GM19035 (cell line): ENCODE measurements at regions not wholly inside any gene's neighbourhood (a gene's known extent, or its start where the extent isn't known, plus 50 kb on each side); places are given as distances from the start of the nearest gene placed in this dataset.
"Not testable (repeated sequence)": the region's sequence is repeated elsewhere in the genome, so short reads cannot be mapped to it uniquely, and the experiment has no call there.

ENCODE experiments used
- ATAC-seq: cut with Tn5 transposase; IDR thresholded peaks from one replicate; pipeline ENCODE4 v1.9.1; 2021; ENCODE audit not compliant: unreplicated experiment

DNA sequence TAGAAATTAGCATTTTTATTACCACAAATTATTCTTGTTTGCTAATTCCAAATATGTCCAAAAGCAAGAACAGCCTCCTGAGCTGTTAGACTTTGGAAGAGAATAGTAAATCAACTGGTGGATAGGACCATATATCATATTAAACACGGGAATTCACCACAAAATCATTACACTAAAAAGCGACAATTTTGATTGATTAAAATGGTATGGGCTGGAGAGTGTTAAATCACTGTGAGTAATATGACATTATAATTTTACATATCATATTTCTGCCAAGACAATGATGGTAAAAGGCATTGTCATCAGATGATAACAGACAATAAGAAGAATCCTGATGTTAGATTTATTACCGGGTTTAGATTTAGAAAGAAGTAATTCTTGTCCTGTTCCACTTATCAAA, 107.2 kb upstream of the ARRDC3 start:
- ATAC-seq: no peak

GRCh38 chr5:91487420-91487819, 104.3 kb upstream of the ARRDC3 start:
- no peak for ATAC-seq

DNA sequence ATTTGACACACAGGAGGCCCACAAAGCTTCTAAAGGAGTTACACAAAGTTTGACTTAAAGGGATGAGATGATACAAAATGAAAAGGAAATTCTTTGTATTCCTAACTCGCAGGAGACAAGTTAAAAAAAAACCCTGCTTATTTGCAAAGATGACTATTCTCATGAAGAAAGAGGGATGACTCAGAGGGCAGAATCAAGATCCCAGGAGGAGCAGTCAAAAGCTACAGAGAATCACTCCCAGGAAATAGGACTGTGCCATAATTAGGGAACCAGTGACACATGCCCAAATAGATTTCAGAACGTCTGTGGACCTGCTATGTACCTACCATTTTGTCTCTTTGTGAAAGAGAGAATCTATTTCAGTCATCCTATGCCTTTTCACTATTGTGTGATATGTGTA, 103.5 kb upstream of the ARRDC3 start:
- no peak for ATAC-seq

DNA sequence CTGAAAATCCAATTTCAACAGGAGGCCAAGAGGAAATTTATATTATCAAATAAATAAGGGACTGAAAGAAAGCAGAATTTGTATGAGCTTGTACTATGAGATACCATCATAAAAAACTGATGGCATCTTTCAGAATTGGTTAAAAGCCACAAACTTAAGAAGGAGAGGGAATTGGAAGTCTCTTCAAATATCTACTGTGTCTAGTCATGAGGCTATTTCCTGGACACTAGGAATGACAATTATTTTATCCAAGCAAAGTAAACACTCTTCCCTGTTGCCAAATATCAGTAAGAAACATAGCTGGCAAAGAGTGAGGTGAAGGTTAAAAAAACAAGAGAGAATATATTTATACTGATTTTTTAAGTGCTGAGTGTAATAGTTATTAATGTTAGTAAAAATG, 101.5 kb upstream of the ARRDC3 start:
- no peak for ATAC-seq

- not testable (repeated sequence) for ATAC-seq
Observed at GRCh38 chr5:91479376-91479775, 96.3 kb upstream of the ARRDC3 start.

- no peak for ATAC-seq
Observed at GRCh38 chr5:91478096-91478495, 95.0 kb upstream of the ARRDC3 start.

DNA sequence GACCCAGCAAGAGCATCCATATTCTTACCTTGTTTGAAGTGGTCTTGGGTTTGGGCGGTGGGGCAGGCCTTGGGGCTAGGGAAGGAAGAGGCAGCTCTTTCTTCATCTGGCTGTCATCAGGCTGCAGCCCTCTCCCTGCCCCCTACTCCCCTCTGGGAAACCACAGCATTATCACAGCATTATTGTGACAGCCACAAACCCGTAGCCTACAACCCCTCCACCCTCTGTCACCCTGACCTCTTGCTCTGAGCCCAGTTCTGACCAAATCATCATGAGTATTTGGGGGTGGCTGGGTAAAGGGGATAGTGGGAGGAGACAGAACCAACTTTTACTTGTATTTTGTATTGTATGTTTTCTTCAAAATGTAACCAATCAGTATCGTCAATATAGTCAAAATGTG, 94.3 kb upstream of the ARRDC3 start:
- no peak for ATAC-seq

GRCh38 chr5:91474201-91474600, 91.1 kb upstream of the ARRDC3 start:
- ATAC-seq: no peak

DNA sequence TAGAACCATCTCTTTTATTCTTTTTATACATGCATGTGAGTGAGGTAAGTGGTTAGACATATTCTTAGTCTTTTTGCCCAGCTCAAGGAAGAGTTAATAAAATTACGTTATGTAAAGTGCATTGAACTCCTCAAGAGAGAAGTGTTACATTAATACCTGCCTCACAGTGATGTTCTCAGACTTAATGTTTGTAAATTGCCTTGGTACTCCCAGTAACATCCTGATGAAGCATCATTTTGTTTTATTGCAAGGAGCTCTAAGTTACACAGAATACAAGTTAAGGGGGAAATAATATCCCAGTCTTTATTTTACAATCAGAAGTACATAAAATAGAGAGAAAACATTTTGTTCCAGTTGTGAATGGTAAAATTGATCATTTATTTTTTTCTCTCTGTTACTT, 89.5 kb upstream of the ARRDC3 start:
- no peak for ATAC-seq

DNA sequence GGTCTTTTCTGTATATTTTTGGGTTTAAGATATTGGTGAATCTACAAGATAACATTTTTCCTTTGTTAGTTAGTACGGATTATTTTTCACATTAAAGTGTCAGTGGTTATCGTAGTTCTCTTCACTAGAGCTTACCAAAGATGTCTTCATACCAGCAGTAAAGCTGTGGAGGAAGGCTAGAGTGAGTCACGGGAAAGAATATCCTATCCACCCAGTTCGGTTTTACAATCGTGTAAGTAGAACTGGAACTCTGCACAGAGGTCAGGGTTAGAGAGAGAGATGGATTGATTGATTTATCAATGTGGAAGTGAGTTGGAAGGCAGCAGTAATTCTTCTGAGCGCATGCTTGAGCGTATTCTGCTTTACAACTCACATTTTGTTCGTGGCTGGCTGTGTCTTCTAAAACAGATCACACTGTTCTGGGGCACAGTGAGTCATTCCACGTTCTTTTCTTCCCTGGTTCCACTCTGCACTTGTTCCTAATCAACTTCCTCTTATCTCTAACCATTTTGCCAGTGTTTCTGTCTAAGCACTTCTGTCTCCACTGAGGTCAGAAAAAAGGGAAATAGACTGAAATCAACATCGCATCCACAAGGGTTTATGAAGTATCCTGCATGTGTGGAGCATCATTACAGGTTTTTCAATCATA, 86.5 kb upstream of the ARRDC3 start:
- ATAC-seq: no peak

DNA sequence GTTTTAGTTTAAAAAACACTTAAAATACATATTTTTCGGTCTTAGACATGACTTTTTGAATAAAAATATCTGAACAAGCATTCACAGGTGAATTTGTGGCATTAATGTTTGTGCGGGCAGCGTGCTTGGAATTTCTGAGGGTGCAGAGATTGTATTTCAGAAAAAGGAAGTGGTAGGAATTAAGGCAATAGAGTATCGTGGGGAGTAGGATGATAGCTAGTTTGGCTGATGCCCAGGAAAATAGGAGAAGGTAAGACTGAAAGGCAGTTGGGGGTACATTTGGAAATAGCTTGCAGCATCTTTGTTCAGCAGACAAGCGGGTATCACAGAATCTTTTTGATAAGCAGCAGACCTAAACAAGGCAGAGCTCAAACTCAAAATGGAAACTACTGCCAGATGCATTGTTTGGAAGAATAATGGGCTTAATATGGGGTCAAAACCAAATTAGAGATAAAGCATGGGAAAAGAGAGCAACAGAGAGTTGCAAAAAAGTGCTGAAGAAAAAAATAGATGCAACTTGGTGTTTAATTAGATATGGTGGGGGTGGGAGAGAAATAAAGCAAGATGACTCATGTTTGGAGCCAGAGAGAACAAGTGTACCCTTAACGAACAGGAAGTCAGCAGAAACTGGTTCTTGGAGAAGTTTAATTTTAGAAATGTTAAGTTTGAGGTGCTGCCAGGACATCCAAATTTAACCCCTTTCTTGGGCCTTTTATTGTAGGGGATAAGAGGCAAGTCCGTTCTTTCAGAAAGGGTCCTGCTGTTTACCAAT, 85.7 kb upstream of the ARRDC3 start:
- ATAC-seq: no peak

GRCh38 chr5:91464886-91465646, 81.9 kb upstream of the ARRDC3 start:
- ATAC-seq: no peak

DNA sequence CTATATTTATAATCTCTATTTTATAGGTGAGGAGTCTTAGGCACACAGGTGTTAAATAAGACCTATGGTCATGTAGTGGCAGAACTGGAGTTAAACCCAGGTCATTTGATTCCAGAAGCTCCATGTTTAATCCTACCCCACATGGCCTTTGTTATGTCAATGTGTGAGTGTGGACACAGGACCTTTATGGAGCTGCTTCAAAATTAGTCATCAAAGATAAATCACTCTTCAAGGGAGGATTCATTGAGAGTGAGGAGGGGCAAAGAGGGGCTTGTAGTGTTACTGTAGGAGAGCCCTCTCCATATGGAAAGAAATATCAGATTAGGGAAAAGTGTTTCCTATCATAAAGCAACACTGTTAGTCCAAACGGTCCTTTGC, 74.6 kb upstream of the ARRDC3 start:
- no peak for ATAC-seq

DNA sequence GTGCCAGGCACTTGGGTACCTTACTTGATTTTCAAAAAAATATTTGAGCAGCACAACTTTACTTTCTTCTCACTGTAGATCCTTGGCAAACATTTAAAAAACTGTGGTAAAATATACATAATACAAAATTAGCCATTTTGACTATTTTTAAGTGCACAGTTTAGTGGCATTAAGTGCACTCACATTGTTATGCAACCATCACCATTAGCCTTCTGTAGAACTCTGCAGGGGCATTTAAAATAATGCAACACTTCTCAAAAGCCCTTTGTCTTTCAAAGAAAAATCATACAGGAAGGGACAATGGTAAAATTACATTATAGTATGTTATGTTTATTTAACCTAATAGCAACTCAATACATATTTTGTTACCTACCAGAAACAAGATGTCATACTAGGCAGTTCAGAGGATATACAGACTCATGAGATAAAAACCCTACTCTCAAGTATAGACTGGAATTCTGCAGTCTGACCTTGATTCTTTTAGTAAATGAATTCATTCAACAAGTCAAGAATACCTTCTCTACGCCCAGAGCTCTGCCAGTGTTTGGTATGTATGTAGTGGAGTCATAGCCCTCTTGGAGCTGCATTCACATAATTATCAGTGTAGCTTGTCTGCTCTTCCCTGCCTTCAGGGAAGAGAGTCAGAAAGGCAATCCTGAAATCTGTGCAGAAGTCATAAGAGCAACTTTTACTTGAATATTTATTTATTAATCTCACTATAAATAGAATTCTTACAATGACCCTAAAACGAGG, 74.0 kb upstream of the ARRDC3 start:
- no peak for ATAC-seq

DNA sequence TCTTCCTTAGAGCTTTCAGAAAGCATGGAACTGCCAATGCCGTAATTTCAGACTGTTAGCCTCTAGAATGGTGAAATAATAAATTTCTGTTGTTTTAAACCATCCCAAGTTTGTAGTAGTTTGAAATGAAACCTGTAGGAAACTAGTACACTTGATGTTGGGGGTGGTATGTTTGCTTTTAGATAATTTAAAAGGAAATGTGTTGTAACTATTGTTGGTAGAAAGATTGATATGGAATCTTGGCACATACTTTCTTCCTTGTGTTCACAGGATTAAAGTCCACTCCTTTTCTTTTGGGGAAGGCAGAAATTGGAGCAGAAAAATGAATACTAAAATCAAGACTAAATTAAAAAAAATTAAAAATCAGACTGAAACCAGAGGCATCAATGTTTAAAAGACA, 66.0 kb upstream of the ARRDC3 start:
- no peak for ATAC-seq

GRCh38 chr5:91448079-91448478, 65.0 kb upstream of the ARRDC3 start:
- not testable (repeated sequence) for ATAC-seq

GRCh38 chr5:91446880-91447279, 63.8 kb upstream of the ARRDC3 start:
- not testable (repeated sequence) for ATAC-seq

- no peak for ATAC-seq
Observed at GRCh38 chr5:91443761-91444467, 60.8 kb upstream of the ARRDC3 start.

DNA sequence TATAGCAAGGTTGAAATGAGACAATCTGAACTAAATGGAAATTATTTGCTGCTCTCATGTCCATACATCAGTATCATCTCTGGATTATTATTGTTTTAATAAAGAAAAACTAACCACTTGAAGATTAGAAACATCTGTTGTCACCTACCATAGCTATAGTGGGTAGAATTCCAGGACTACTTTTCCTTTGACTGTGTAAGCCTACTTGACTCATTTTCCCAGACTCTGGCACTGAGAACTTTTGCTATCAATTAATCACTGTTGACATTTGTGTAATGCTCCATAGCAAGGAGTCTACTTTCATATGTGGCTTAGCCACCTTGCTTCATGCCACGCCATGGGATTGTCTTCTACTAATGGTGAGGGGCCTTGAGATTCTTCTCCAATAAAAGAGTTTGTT, 59.9 kb upstream of the ARRDC3 start:
- no peak for ATAC-seq

DNA sequence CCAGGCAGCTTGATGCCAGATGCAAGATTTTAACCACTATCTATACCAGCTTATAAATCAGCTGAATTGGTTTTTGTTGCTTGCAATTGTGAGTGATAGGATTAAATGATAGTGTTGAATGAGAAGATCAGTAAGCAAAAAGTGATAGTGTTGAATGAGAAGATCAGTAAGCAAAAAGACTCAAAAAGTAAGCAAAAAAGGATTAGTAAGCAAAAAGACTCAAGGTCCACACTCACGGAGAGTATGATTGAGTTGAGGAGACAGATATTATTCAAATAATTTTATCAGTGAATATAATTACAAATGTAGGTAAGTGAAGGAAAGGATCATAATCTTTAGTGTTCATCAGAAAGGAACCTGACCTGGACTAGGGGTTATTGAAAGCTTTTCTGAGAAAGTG, 58.0 kb upstream of the ARRDC3 start:
- ATAC-seq: no peak

DNA sequence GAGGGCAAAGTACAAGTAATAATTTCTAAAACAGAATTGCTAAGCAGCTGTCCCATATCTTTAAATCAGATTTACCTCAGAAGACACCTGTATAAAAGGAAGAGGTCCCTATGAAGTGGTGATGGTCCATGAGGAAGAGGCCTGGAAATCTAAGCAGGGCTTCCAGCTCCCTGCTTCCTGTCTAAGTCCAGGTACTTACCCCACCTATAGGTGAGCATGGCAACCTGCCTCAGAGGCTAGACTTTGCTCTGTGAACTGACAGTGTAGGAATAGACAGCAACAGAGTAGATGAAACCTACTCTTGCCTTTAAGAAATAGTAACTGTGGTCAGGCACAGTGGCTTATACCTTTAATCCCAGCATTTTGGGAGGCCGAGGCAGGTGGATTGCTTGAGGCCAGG, 55.8 kb upstream of the ARRDC3 start:
- no peak for ATAC-seq
